OCI-LY3 (cell line): ENCODE measurements at regions not wholly inside any gene's neighbourhood (a gene's known extent, or its start where the extent isn't known, plus 50 kb on each side); places are given as distances from the start of the nearest gene placed in this dataset.

Source experiments
- H2AFZ ChIP-seq: fragments of 200-600, 300-600 bp; shearing (Covaris generic); 2 replicates; pipeline ENCODE4 v1.6.0; 2014; ENCODE audit warnings: antibody characterized with exemption, low read depth, low read length
- H3K27ac ChIP-seq: fragments of 200-600, 300-600 bp; sonication (generic); 2 replicates; pipeline ENCODE4 v1.5.1; 2014; ENCODE audit warnings: mild to moderate bottlenecking, low read length, moderate library complexity, mixed read lengths
- H3K27me3 ChIP-seq: fragments of 200-600, 300-600 bp; sonication (generic); 2 replicates; pipeline ENCODE4 v1.6.1; 2014; ENCODE audit warnings: low read depth, low read length, mixed read lengths
- H3K36me3 ChIP-seq: fragments of 200-600, 300-600 bp; sonication (generic); replicated peaks from 2 replicates; pipeline ENCODE3; 2014; ENCODE audit warnings: low read depth, low read length, mixed read lengths
- H3K4me1 ChIP-seq: fragments of 300-600, 200-600 bp; sonication (generic); 2 replicates; pipeline ENCODE4 v1.6.1; 2014; ENCODE audit warnings: low read length, mixed read lengths
- H3K4me2 ChIP-seq: fragments of 200-600, 300-600 bp; sonication (generic); 2 replicates; pipeline ENCODE4 v1.6.1; 2014; ENCODE audit warnings: low read length, mixed read lengths
- H3K4me3 ChIP-seq: fragments of 300-600, 200-600 bp; sonication (generic); 2 replicates; pipeline ENCODE4 v1.5.1; 2014; ENCODE audit warnings: antibody characterized with exemption, mild to moderate bottlenecking, low read length, moderate library complexity
- H3K79me2 ChIP-seq: fragments of 300-600, 200-600 bp; shearing (Covaris generic); 2 replicates; pipeline ENCODE4 v1.6.1; 2014; ENCODE audit warnings: mild to moderate bottlenecking, low read length, mixed read lengths
- H3K9ac ChIP-seq: fragments of 300-600, 200-600 bp; shearing (Covaris generic); 2 replicates; pipeline ENCODE4 v1.6.0; 2014; ENCODE audit warnings: mild to moderate bottlenecking, low read length, moderate library complexity
- H3K9me3 ChIP-seq: fragments of 200-600, 300-600 bp; shearing (Covaris generic); 2 replicates; pipeline ENCODE4 v1.6.1; 2014; ENCODE audit warnings: low read length, mixed read lengths; ENCODE audit not compliant: insufficient read depth
- H4K20me1 ChIP-seq: fragments of 200-600, 300-600 bp; sonication (generic); 2 replicates; pipeline ENCODE4 v1.6.1; 2016; ENCODE audit warnings: low read length, mixed read lengths; ENCODE audit not compliant: insufficient read depth
- EZH2phosphoT487 ChIP-seq: fragments of 200-600 bp; shearing (Covaris generic); IDR thresholded peaks from 2 replicates; pipeline ENCODE4 v1.6.1; 2018; ENCODE audit warnings: antibody characterized with exemption, mixed run types, low read depth
- TF ChIP-seq, protein P1 (sequence below): fragments of 200-600, 300-600 bp; sonication (generic); IDR thresholded peaks from 2 replicates; pipeline ENCODE4 v1.5.1; 2014; ENCODE audit warnings: antibody characterized with exemption, low read length, low read depth

DNA sequence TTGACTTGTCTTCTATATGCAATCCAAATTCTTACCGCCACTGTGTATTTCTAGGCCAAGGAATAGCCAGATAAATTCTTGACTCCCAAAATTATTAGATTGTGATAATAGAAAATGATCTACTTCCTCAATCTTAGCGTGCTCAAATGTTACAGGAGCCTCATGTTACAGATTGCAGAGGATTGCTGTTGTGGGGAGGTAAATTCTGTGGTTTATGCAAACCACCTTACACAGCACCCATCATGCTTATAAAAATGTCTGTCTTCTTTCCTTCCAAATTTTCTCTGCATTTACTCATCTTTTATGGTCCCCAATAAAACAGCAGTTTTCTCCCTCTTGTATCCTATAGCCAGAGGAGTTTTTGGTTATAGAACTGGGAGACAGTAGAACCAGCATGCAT lies 420.2 kb upstream of the ROBO1 start:
- H3K4me2 ChIP-seq, result no peak overlapping the region
- no peak overlapping the region for H2AFZ ChIP-seq
- H3K27ac ChIP-seq, result no peak overlapping the region

DNA sequence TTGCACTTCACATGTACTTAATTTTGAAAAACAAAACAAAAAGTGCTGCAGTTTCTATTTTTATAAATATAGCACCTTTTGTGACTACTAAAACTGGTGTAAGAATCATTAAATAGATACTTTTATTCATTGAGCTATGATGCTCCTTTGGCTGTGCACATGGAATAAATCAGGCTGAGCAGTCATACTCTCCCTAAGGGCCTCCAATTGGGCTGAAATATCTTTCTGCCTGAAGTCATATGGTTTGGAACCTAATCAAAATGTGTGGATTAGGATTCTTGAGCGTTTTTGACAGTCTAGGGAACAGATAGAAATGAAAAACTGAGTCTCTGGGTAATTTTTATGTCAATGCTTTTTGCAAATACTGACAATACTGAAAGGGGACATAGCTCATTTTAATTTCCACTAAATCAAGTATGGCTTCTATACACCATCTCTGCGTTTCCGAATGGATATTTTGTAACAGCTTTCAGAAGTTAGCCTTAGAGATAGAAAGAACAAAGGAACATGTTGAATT lies 392.2 kb upstream of the ROBO1 start:
- Histone ChIP-seq H3K4me1 (peaks cover 3% of the 10 kb centered on the region; the same call in 1 of the 2 replicates), H3K36me3 (no peaks in the 10 kb centered on the region), H3K79me2 (no peaks in the 10 kb centered on the region), H4K20me1 (no peaks in the 10 kb centered on the region), H3K4me2 (no peak overlapping the region), H3K9me3 (no peaks in the 10 kb centered on the region), H2AFZ (no peak overlapping the region), H3K9ac (no peak overlapping the region), H3K27me3 (no peaks in the 10 kb centered on the region), H3K27ac (no peak overlapping the region), H3K4me3 (no peak overlapping the region)
- TF ChIP-seq EZH2phosphoT487, result no peak
- TF ChIP-seq, protein P1, sequence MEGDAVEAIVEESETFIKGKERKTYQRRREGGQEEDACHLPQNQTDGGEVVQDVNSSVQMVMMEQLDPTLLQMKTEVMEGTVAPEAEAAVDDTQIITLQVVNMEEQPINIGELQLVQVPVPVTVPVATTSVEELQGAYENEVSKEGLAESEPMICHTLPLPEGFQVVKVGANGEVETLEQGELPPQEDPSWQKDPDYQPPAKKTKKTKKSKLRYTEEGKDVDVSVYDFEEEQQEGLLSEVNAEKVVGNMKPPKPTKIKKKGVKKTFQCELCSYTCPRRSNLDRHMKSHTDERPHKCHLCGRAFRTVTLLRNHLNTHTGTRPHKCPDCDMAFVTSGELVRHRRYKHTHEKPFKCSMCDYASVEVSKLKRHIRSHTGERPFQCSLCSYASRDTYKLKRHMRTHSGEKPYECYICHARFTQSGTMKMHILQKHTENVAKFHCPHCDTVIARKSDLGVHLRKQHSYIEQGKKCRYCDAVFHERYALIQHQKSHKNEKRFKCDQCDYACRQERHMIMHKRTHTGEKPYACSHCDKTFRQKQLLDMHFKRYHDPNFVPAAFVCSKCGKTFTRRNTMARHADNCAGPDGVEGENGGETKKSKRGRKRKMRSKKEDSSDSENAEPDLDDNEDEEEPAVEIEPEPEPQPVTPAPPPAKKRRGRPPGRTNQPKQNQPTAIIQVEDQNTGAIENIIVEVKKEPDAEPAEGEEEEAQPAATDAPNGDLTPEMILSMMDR, result no peak

More for the DNA sequence above, 420.2 kb upstream of the ROBO1 start:
- no peak for TF ChIP-seq EZH2phosphoT487
- Histone ChIP-seq H3K27me3 (no peaks in the 10 kb centered on the region), H3K79me2 (no peaks in the 10 kb centered on the region), H3K9me3 (no peaks in the 10 kb centered on the region), H3K4me1 (no peaks in the 10 kb centered on the region), H3K36me3 (no peaks in the 10 kb centered on the region), H3K9ac (no peak overlapping the region), H4K20me1 (no peaks in the 10 kb centered on the region), H3K4me3 (no peak overlapping the region)

DNA sequence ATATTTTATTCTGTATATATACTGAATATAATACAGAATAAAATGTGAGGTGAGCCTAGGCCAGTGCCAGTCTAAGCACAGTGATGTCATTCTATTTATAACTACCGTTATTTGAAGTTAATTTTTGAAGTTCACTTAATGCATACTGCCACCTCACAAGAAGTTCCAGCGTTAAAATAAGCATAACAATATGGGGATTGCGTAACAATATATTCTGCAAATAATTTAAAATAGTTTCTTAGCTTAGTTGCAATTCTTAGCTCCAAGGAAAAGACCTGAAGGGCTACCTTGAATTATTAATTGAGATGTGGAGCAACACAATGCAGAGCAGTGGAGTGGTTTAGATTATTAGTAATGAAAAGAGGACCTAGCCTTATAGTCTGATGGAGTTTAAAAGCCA lies 390.5 kb upstream of the ROBO1 start:
- no peak overlapping the region for H3K9ac ChIP-seq
- H3K79me2 ChIP-seq, result no peaks in the 10 kb centered on the region
- no peak overlapping the region for H3K27ac ChIP-seq
- TF ChIP-seq, protein P1, result no peak
- no peak for TF ChIP-seq EZH2phosphoT487
- no peak overlapping the region for H2AFZ ChIP-seq
- no peak overlapping the region for H3K4me2 ChIP-seq
- H3K27me3 ChIP-seq, result no peaks in the 10 kb centered on the region
- H3K4me3 ChIP-seq, result no peak overlapping the region
- H3K9me3 ChIP-seq, result no peaks in the 10 kb centered on the region
- no peaks in the 10 kb centered on the region for H3K4me1 ChIP-seq
- H3K36me3 ChIP-seq, result no peaks in the 10 kb centered on the region
- no peaks in the 10 kb centered on the region for H4K20me1 ChIP-seq

DNA sequence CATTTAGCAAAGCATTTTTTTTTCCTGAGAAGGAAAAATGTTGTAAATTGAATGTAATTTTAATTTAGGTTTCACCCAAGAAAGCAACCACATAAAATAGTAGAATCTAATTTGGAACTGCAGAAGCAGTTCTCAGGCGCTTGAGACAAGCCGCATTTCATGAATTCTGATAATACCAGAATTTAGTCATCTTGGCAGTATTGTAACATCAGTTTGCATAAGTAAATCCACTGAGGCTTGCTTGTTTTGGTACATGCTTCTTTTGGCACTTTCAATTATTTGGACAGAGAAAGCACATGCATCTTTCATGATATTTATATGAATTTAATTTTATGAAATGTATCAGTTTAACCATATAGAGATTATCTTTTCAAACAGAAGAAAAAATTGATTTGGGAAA lies 389.7 kb upstream of the ROBO1 start:
- Histone ChIP-seq H3K27me3 (no peaks in the 10 kb centered on the region), H2AFZ (no peak overlapping the region), H3K27ac (no peak overlapping the region), H3K79me2 (no peaks in the 10 kb centered on the region), H3K4me3 (no peak overlapping the region), H3K36me3 (no peaks in the 10 kb centered on the region), H4K20me1 (no peaks in the 10 kb centered on the region), H3K9me3 (no peaks in the 10 kb centered on the region), H3K4me2 (no peak overlapping the region), H3K4me1 (no peaks in the 10 kb centered on the region), H3K9ac (no peak overlapping the region)
- no peak for TF ChIP-seq EZH2phosphoT487
- TF ChIP-seq, protein P1, result no peak
